RWPE1 (cell line): ENCODE measurements at regions not wholly inside any gene's neighbourhood (a gene's known extent, or its start where the extent isn't known, plus 50 kb on each side); places are given as distances from the start of the nearest gene placed in this dataset.

Experiments
- CTCF ChIA-PET: fragments of 350-600 bp; sonication (Branson Sonifier 250); formaldehyde crosslinking; extraction: SDS; loops from one replicate; lab custom pipeline; 2021; lab: Yijun Ruan, JAX
- POLR2A ChIA-PET: fragments of 400-600 bp; formaldehyde crosslinking; extraction: SDS; loops from one replicate; lab custom pipeline; 2020; ENCODE audit warnings: antibody characterized with exemption; ENCODE audit not compliant: low non-redundant PET; lab: Yijun Ruan, JAX
- DNase-seq: peaks from one replicate; pipeline ENCODE4 v3.0.0; 2012; ENCODE audit warnings: low spot score
- H3K27ac ChIP-seq: fragments of 450-650 bp; 2 replicates; pipeline ENCODE4 v1.5.1; 2017
- CTCF ChIP-seq: fragments of 450-650 bp; conservative IDR thresholded peaks from 2 replicates; pipeline ENCODE4 v1.5.1; 2017; ENCODE audit warnings: low read depth, mild to moderate bottlenecking

- DNase-seq: no peak
- POLR2A ChIA-PET: no interaction called here
- CTCF ChIA-PET: no interaction called here
- no peak overlapping the region for H3K27ac ChIP-seq
- TF ChIP-seq CTCF: no peak
Observed at GRCh38 chr1:177444997-177445746, 274.4 kb downstream of the BRINP2 start.

- TF ChIP-seq CTCF: no peak
- POLR2A ChIA-PET: no interaction called here
- CTCF ChIA-PET: no interaction called here
- no peak overlapping the region for H3K27ac ChIP-seq
- DNase-seq: no peak
Observed at GRCh38 chr1:177443003-177443402, 272.2 kb downstream of the BRINP2 start.

GRCh38 chr1:177442584-177442983 lies 271.8 kb downstream of the BRINP2 start:
- CTCF ChIA-PET: no interaction called here
- POLR2A ChIA-PET: no interaction called here
- TF ChIP-seq CTCF: no peak
- no peak for DNase-seq
- no peak overlapping the region for H3K27ac ChIP-seq

GRCh38 chr1:177441281-177441680 lies 270.5 kb downstream of the BRINP2 start:
- POLR2A ChIA-PET: no interaction called here
- DNase-seq: no peak
- no peak overlapping the region for H3K27ac ChIP-seq
- no peak for TF ChIP-seq CTCF
- CTCF ChIA-PET: interaction anchor here (0.7 kb wide), 1 partner anchor 380 kb away, joined by 3 read pairs; no protein-coding TSS in a partner anchor

GRCh38 chr1:177440821-177441220 lies 270.1 kb downstream of the BRINP2 start:
- no peak for DNase-seq
- CTCF ChIA-PET: interaction anchor here (0.7 kb wide), 1 partner anchor 380 kb away, joined by 3 read pairs; no protein-coding TSS in a partner anchor
- POLR2A ChIA-PET: no interaction called here
- TF ChIP-seq CTCF: no peak
- no peak overlapping the region for H3K27ac ChIP-seq

- POLR2A ChIA-PET: no interaction called here
- CTCF ChIA-PET: no interaction called here
- no peak for TF ChIP-seq CTCF
- no peak overlapping the region for H3K27ac ChIP-seq
- DNase-seq: no peak
Observed at GRCh38 chr1:177439301-177439700, 268.5 kb downstream of the BRINP2 start.
